ENCODE measurements at regions not wholly inside any gene's neighbourhood (a gene's known extent, or its start where the extent isn't known, plus 50 kb on each side); places are given as distances from the start of the nearest gene placed in this dataset.

- TF ChIP-seq, protein P1, sequence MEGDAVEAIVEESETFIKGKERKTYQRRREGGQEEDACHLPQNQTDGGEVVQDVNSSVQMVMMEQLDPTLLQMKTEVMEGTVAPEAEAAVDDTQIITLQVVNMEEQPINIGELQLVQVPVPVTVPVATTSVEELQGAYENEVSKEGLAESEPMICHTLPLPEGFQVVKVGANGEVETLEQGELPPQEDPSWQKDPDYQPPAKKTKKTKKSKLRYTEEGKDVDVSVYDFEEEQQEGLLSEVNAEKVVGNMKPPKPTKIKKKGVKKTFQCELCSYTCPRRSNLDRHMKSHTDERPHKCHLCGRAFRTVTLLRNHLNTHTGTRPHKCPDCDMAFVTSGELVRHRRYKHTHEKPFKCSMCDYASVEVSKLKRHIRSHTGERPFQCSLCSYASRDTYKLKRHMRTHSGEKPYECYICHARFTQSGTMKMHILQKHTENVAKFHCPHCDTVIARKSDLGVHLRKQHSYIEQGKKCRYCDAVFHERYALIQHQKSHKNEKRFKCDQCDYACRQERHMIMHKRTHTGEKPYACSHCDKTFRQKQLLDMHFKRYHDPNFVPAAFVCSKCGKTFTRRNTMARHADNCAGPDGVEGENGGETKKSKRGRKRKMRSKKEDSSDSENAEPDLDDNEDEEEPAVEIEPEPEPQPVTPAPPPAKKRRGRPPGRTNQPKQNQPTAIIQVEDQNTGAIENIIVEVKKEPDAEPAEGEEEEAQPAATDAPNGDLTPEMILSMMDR (IDR thresholded peaks at IDR 0.05), result no peak
- no peak for TF ChIP-seq POLR2AphosphoS5 (IDR thresholded peaks at IDR 0.05)
Measured at GRCh38 chr10:131609176-131609575, 291.6 kb upstream of the PPP2R2D start.
